Activated naive CD4-positive, alpha-beta T cell treated with anti-CD3 and anti-CD28 coated beads, Interleukin-2, amount 50 U/mL, for 72 hours (primary cell): ENCODE measurements at regions not wholly inside any gene's neighbourhood (a gene's known extent, or its start where the extent isn't known, plus 50 kb on each side); places are given as distances from the start of the nearest gene placed in this dataset.
"Not testable (repeated sequence)": the region's sequence is repeated elsewhere in the genome, so short reads cannot be mapped to it uniquely, and the experiment has no call there.

ENCODE experiments used
- ATAC-seq, 2 donors: fragments of 150-1000 bp; cut with Tn5 transposase; 2 replicates each; pipeline ENCODE4 v1.10.0; 2021; ENCODE audit warnings: mild to moderate bottlenecking in 2 of 2, moderate library complexity in 2 of 2
- DNase-seq, 2 donors: peaks; one replicate each; pipeline ENCODE4 v3.0.0; 2021 to 2022; ENCODE audit warnings: low spot score in 2 of 2
- H3K27ac Mint-ChIP-seq, 2 donors: one replicate each; pipeline ENCODE4 v1.8.0; 2022; ENCODE audit warnings: mild to moderate bottlenecking in 2 of 2, mixed read lengths in 2 of 2
- H3K36me3 Mint-ChIP-seq, 2 donors: one replicate each; pipeline ENCODE4 v1.8.0; 2022; ENCODE audit warnings: mixed read lengths in 2 of 2
- H3K9me3 Mint-ChIP-seq, 2 donors: one replicate each; pipeline ENCODE4 v1.8.0; 2022; ENCODE audit warnings: mixed read lengths in 2 of 2

DNA sequence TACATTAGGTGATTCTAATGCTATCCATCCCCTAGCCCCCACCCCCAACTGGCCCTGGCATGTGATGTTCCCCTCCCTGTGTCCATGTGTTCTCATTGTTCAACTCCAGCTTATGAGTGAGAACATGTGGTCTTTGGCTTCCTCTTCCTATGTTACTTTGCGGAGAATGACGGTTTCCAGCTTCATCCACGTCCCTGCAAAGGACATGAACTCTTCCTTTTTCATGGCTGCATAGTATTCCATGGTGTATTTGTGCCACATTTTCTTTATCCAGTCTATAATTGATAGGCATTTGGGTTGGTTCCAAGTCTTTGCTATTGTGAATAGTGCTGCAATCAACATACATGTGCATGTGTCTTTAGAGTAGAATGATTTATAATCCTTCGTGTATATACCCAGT, 200.7 kb downstream of the NAF1 start:
- not testable (repeated sequence) for H3K36me3 Mint-ChIP-seq, H3K27ac Mint-ChIP-seq, DNase-seq

GRCh38 chr4:162959046-162959445, 207.6 kb downstream of the NAF1 start:
- Mint-ChIP-seq H3K9me3 (peaks cover 2 to 4% of the 10 kb centered on the region in 2 donors), H3K36me3 (no peaks in the 10 kb centered on the region), H3K27ac (no peak overlapping the region)
- ATAC-seq = no peak
- DNase-seq = no peak

More for the DNA sequence above, 200.7 kb downstream of the NAF1 start:
- H3K9me3 Mint-ChIP-seq = peaks cover 8 to 11% of the 10 kb centered on the region in 2 donors
- ATAC-seq = not testable (repeated sequence)

GRCh38 chr4:162957521-162958143, 209.1 kb downstream of the NAF1 start:
- H3K9me3 Mint-ChIP-seq = peaks cover 4 to 8% of the 10 kb centered on the region in 2 donors
- ATAC-seq (no peak), DNase-seq (no peak)
- no peaks in the 10 kb centered on the region for H3K36me3 Mint-ChIP-seq
- no peak overlapping the region for H3K27ac Mint-ChIP-seq

- Mint-ChIP-seq H3K36me3 (no peaks in the 10 kb centered on the region), H3K27ac (no peak overlapping the region), H3K9me3 (peaks cover 4 to 10% of the 10 kb centered on the region in 2 donors)
- DNase-seq (no peak), ATAC-seq (no peak)
Measured at GRCh38 chr4:162954976-162955375, 211.7 kb downstream of the NAF1 start.

DNA sequence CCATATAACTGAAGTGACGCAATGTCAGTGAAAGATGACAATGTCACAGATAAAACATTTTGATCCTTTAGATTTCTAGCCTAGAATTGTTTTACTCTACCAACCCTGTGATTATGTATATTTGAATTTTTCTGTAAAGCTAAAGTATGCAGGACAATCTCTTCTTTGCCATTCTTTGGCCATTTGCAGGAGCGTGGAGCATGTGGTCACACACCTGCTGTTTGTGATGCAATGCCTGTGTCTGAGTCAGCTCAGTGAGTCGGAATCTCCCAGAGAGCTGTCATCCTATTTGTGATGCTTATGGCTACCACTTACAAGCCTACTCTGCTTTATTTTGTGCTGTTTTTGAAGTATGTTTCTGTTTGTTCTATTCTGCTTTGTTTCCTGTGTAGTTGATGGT, 214.5 kb downstream of the NAF1 start:
- DNase-seq = no peak
- no peak for ATAC-seq
- Mint-ChIP-seq H3K27ac (no peak overlapping the region), H3K9me3 (peaks cover 4 to 8% of the 10 kb centered on the region in 2 donors), H3K36me3 (no peaks in the 10 kb centered on the region)

DNA sequence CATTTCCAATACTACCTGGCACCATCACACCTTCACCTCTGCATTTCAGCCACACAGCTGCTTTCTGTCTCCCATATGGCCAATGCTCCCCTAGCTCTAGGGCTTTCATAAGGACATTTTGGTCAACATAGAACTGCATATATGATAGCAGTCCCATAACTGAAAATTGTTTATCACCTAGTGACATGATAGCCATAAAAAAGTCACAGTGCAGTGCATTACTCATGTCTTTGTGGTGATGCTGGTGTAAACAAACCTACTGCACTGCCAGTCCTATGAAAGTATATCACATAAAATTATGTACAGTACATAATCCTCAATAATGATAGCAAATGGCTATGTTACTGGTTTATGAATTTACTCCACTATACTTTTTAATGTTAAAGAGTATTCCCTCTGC, 221.0 kb downstream of the NAF1 start:
- peaks cover 0 to 3% of the 10 kb centered on the region in 2 donors for H3K9me3 Mint-ChIP-seq
- no peaks in the 10 kb centered on the region for H3K36me3 Mint-ChIP-seq
- no peak for DNase-seq
- ATAC-seq = no peak
- no peak overlapping the region for H3K27ac Mint-ChIP-seq

DNA sequence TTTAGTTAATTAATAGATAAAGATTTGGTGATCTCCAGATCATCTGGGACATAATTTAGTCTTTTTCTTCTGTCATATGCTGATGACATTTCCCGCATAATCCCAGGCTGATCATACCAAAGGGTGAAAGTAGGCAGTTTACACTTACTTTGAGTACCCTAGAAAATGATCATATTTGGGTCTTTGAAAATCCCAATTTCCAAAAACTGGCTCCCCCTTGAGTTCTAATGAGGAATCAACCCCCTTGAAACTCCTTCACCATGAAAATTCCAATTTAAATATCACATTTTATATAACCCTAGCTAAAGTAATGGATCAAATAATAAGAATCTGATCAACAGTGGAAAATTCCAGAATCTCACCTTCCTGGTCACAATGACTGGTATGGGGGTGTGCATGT, 223.4 kb downstream of the NAF1 start:
- DNase-seq (no peak), ATAC-seq (no peak)
- H3K27ac Mint-ChIP-seq = no peak overlapping the region
- no peaks in the 10 kb centered on the region for H3K36me3 Mint-ChIP-seq
- peaks cover 0 to 3% of the 10 kb centered on the region in 2 donors for H3K9me3 Mint-ChIP-seq

DNA sequence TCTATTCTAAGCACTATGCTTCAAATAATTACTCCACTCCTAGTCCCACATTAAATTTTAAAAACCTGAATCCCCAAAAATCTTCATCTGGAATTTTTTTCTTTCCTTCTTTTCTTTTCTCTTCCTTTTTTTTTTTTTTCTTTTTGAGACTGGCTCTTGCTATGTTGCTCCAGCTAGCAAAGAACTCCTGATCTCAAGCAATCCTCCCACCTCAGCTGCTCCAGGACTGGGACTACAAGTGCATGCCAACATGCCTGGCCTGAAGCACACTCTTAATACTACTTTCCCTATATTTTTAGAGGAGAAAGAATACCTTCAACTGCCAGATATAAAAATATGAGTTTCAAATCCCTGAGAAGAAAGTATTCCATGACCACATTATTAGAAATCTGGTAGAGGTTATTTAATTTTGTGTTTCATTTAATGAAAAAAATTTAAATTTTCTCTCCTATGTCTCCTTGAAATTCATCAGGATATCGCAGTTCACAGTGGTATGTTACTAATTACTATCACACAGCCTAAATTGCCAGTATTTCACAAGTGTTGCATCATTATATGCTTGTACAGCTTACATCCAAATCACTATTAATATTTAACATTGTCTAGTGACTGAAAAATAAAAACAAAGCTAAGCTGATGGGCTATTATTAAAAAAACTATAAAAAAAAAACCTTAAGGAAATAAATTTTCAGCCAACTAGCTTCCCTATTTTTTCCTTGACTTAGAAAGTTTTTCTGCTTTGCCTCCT, 227.8 kb downstream of the NAF1 start:
- DNase-seq (no peak), ATAC-seq (no peak)
- Mint-ChIP-seq H3K9me3 (peaks cover 0 to 4% of the 10 kb centered on the region in 2 donors), H3K36me3 (no peaks in the 10 kb centered on the region), H3K27ac (no peak overlapping the region)

GRCh38 chr4:162935214-162935613, 231.5 kb downstream of the NAF1 start:
- Mint-ChIP-seq H3K27ac (no peak overlapping the region), H3K36me3 (no peaks in the 10 kb centered on the region), H3K9me3 (peaks cover 0 to 4% of the 10 kb centered on the region in 2 donors)
- DNase-seq = no peak
- ATAC-seq = no peak

DNA sequence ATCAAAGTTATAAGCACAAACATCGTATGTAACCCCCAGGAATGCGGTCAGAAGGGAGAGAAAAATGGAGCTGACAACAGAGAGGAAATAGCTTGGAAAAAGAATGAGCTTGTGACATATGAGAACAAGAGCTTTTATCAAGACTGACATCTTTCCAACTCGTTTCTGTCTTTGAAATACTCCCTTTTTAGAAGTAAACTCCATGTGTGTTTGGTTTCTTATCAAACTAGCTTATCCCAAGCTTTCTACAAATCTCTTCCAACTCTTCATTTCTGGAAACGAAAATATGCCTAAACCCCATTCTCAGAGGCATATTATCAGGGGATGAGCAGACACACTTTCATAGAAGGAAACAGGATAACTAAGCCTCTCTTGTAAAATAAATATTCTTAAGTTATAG, 235.4 kb downstream of the NAF1 start:
- ATAC-seq (no peak), DNase-seq (no peak)
- Mint-ChIP-seq H3K36me3 (no peaks in the 10 kb centered on the region), H3K9me3 (peaks cover 0 to 4% of the 10 kb centered on the region in 2 donors), H3K27ac (no peak overlapping the region)

DNA sequence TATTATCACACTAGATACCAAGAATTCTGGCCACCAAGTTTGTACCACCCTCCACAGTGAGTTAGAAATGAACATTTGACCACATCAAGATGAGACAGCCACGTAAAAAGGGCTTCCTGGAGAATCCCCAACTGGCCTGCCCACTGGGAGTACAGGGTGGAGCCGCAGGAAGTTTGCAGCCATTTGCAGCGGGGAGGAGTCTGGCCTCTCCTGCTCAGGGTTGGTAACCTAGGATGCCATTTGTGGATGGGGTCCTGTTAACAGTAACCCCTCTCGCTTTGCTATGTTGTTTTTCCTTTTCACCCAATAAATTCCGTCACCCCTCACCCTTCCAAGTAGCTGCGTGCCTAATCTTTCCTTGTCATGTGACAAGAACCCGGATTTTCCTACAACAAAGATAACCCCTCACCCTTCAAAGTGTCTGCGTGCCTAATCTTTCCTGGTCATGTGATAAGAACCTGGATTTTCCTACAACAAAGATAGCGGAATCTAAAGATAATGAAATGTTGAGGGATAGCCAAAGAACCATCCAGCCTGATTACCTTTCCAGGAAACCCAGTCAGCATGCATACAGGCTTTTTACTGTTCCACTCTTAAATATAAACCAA, 245.4 kb downstream of the NAF1 start:
- ATAC-seq = no peak
- no peak overlapping the region for H3K27ac Mint-ChIP-seq
- peaks cover 4 to 7% of the 10 kb centered on the region in 2 donors for H3K9me3 Mint-ChIP-seq

DNA sequence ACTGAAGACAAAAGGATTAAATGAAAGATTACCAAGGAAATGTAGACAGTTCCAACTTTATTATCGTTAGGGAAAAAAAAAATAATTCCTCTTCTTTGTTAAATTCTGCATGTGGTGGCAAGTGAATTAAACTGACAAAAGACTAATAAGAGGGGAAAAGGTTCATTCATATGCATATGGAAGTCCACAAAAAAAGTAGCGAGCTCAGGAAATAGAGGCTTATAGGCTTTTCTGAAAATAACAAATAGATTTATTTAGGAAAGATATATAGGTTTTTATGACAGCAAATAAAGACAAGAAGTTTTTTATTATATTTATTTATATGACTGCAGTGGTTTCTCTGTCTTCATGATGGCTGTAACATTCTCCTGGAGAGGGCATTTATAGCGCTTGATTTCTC, 246.0 kb downstream of the NAF1 start:
- ATAC-seq (no peak), DNase-seq (no peak)
- H3K36me3 Mint-ChIP-seq = peaks cover 0 to under 1% of the 10 kb centered on the region in 2 donors
- peaks cover 4 to 9% of the 10 kb centered on the region in 2 donors for H3K9me3 Mint-ChIP-seq
- no peak overlapping the region for H3K27ac Mint-ChIP-seq

More for the DNA sequence above, 245.4 kb downstream of the NAF1 start:
- DNase-seq = no peak
- H3K36me3 Mint-ChIP-seq = no peaks in the 10 kb centered on the region

DNA sequence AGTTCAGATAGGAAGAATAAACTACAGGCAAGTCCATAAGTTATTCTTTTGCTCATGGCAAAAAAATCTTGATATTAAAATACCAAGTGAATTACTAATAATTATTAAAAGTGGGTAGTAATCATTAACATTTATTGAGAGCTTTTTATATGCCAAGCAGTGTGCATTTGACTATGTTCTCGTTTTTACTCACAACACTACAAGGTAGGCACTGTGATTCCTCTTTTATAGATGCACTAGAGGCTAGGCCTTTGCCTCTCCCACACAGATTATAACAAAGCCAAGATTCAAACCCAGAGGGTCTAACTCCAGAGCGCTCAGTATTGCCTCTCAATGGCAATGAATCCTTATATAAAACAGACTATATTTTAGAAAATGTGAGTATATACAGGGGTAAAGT, 254.2 kb downstream of the NAF1 start:
- ATAC-seq = no peak
- Mint-ChIP-seq H3K9me3 (peaks cover 11% of the 10 kb centered on the region in 2 donors), H3K36me3 (peaks cover 0 to 9% of the 10 kb centered on the region in 2 donors), H3K27ac (no peak overlapping the region)
- DNase-seq = no peak

- DNase-seq (no peak), ATAC-seq (no peak)
- Mint-ChIP-seq H3K27ac (no peak overlapping the region), H3K36me3 (peaks cover 0 to 9% of the 10 kb centered on the region in 2 donors), H3K9me3 (peaks cover 13 to 21% of the 10 kb centered on the region in 2 donors)
Measured at GRCh38 chr4:162911349-162911748, 255.3 kb downstream of the NAF1 start.

DNA sequence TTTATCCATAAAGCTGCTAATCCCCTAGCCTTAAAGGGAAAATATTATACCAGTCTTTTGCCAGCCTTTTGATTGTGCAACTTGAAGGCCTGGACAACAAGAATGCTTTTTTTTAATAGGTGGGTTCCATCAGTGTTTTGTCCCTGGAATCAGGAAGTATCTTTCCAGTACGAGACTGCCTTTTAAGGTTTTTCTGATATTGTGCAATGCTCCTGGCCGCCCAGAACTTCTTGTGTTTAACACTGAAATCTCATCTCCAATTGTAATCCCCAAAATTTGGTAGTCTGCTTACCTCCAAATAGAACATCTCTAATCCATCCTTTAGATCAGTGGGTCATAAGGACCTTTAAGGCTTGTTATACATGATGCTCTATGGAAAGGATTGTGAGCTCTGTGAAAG, 256.7 kb downstream of the NAF1 start:
- Mint-ChIP-seq H3K9me3 (peaks cover 4 to 12% of the 10 kb centered on the region in 2 donors), H3K36me3 (peaks cover 0 to 1% of the 10 kb centered on the region in 2 donors), H3K27ac (no peak overlapping the region)
- DNase-seq (no peak), ATAC-seq (no peak)

- DNase-seq (no peak), ATAC-seq (no peak)
- no peaks in the 10 kb centered on the region for H3K36me3 Mint-ChIP-seq
- peaks cover 4 to 6% of the 10 kb centered on the region in 2 donors for H3K9me3 Mint-ChIP-seq
- H3K27ac Mint-ChIP-seq = no peak overlapping the region
Measured at GRCh38 chr4:162894387-162894786, 272.3 kb downstream of the NAF1 start.
